ENCODE measurements at regions not wholly inside any gene's neighbourhood (a gene's known extent, or its start where the extent isn't known, plus 50 kb on each side); places are given as distances from the start of the nearest gene placed in this dataset.
"Not testable (repeated sequence)": the region's sequence is repeated elsewhere in the genome, so short reads cannot be mapped to it uniquely, and the experiment has no call there.

GRCh38 chr4:189655817-189656216 is 284.9 kb upstream of the FRG1 start:
- TF ChIP-seq POLR2A, CTCF, POLR2AphosphoS5 (IDR thresholded peaks at IDR 0.05): not testable (repeated sequence)
